Body of pancreas (tissue), 4 donors: ENCODE measurements at regions not wholly inside any gene's neighbourhood (a gene's known extent, or its start where the extent isn't known, plus 50 kb on each side); places are given as distances from the start of the nearest gene placed in this dataset.

Source experiments
- ATAC-seq: fragments of 150-250 bp; one replicate; pipeline ENCODE4 v1.9.1; 2016
- DNase-seq, 4 donors: peaks; one replicate each; pipeline ENCODE4 v3.0.0-alpha.2; 2019
- H3K27ac ChIP-seq, 4 donors: fragments of 200-600 bp; sonication (generic); 1 replicate in 3 of 4; 2 replicates in 1 of 4; pipeline versions ENCODE4 v1.5.1 to v1.6.1; 2016 to 2019; ENCODE audit warnings: mild to moderate bottlenecking in 1 of 4, mixed read lengths in 1 of 4, moderate library complexity in 1 of 4
- H3K27me3 ChIP-seq, 2 donors: fragments of 200-600 bp; sonication (generic); one replicate each; pipeline ENCODE4 v1.6.0; 2016; ENCODE audit warnings: mild to moderate bottlenecking in 1 of 2
- H3K36me3 ChIP-seq, 2 donors: fragments of 200-600 bp; sonication (generic); replicated peaks in 1 of 2; 2 replicates each; pipeline ENCODE4 v1.5.1; 2016; ENCODE audit warnings: low read depth in 2 of 2; ENCODE audit not compliant: insufficient read depth in 1 of 2
- H3K4me1 ChIP-seq: fragments of 200-600 bp; sonication (generic); one replicate; pipeline ENCODE4 v1.6.0; 2016
- H3K4me3 ChIP-seq, 2 donors: fragments of 200-600 bp; sonication (generic); 1 replicate in 1 of 2; 2 replicates in 1 of 2; pipeline ENCODE4 v1.5.1; 2016 to 2019
- H3K9me3 ChIP-seq, 3 donors: fragments of 200-600 bp; sonication (generic); 1 replicate in 2 of 3; 2 replicates in 1 of 3; pipeline ENCODE4 v1.5.1; 2016
- POLR2A ChIP-seq, 3 donors: fragments of 450-650 bp; IDR thresholded peaks; one replicate each; pipeline ENCODE4 v1.6.1; 2016; ENCODE audit warnings: antibody characterized with exemption in 3 of 3, mild to moderate bottlenecking in 2 of 3
- WGBS, 2 donors: methylation state at CpG; one replicate each; pipeline ENCODE4 v1.1.5; 2017; 5-methylcytosine and 5-hydroxymethylcytosine counted together
- intact Hi-C: fragments of 100-400 bp; cut with DNase I; formaldehyde crosslinking; loops from one replicate; pipeline ENCODE4 v1.15.1; 2023
- TF ChIP-seq, protein P1 (sequence below), 7 experiments: fragments of 450-650 bp in 4 of 7; fragments of 200-600 bp in 3 of 7; sonication (generic) in 3 of 7; IDR thresholded peaks; one replicate each; pipeline ENCODE4 v1.5.1; 2016 to 2019; ENCODE audit warnings: antibody characterized with exemption in 7 of 7

GRCh38 chr11:38160433-38160832 is 1562.4 kb upstream of the RAG2 start:
- no peak for DNase-seq
- intact Hi-C loops, result no loop called here
- TF ChIP-seq POLR2A (IDR thresholded peaks at IDR 0.05), result no peak
- TF ChIP-seq, protein P1, sequence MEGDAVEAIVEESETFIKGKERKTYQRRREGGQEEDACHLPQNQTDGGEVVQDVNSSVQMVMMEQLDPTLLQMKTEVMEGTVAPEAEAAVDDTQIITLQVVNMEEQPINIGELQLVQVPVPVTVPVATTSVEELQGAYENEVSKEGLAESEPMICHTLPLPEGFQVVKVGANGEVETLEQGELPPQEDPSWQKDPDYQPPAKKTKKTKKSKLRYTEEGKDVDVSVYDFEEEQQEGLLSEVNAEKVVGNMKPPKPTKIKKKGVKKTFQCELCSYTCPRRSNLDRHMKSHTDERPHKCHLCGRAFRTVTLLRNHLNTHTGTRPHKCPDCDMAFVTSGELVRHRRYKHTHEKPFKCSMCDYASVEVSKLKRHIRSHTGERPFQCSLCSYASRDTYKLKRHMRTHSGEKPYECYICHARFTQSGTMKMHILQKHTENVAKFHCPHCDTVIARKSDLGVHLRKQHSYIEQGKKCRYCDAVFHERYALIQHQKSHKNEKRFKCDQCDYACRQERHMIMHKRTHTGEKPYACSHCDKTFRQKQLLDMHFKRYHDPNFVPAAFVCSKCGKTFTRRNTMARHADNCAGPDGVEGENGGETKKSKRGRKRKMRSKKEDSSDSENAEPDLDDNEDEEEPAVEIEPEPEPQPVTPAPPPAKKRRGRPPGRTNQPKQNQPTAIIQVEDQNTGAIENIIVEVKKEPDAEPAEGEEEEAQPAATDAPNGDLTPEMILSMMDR (IDR thresholded peaks at IDR 0.05), result no peak
- H3K27me3 ChIP-seq, result no peaks in the 10 kb centered on the region
- H3K4me1 ChIP-seq, result no peaks in the 10 kb centered on the region
- H3K4me3 ChIP-seq, result no peak overlapping the region
- no peaks in the 10 kb centered on the region for H3K36me3 ChIP-seq
- H3K9me3 ChIP-seq, result no peaks in the 10 kb centered on the region
- H3K27ac ChIP-seq, result no peak overlapping the region
- ATAC-seq, result no peak

- TF ChIP-seq POLR2A (IDR thresholded peaks at IDR 0.05), result no peak
- TF ChIP-seq, protein P1 (IDR thresholded peaks at IDR 0.05), result no peak
Observed at GRCh38 chr11:38159038-38159437, 1561.0 kb upstream of the RAG2 start.

DNA sequence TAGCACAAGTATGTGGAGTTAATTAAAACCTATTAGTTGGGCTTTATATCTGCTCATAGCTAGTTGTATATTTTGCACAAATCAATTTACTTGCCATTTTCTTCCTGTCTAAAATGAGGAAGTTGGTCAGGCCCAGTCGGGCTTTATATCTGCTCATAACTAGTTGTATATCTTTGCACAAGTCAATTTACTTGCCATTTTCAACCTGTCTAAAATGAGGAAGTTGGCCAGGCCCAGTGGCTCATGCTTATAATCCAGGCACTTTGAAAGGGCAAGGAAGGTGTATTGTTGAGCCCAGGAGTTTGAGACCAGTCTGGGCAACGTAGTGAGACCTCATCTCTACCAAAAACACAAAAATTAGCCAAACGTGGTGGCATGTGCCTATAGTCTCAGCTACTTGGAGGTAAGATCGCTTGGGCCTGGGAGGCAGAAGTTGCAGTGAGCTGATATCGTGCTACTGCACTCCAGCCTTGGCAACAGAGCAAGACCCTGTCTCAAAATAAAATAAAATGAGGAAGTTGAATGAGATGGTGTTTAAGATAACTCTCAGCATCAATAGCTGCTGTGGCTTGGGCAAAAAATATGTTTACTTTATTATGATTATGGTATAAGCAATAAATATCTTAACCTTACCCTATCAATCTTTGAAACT is 1558.6 kb upstream of the RAG2 start:
- Histone ChIP-seq H3K36me3 (no peaks in the 10 kb centered on the region), H3K4me1 (no peaks in the 10 kb centered on the region), H3K27ac (no peak overlapping the region), H3K4me3 (no peak overlapping the region), H3K27me3 (no peaks in the 10 kb centered on the region), H3K9me3 (no peaks in the 10 kb centered on the region)
- ATAC-seq (no peak), DNase-seq (no peak)
- intact Hi-C loops, result no loop called here
- WGBS, 2 donors, result 54 to 75% methylated on average over 5 of the region's 5 CpGs
- TF ChIP-seq, protein P1 (IDR thresholded peaks at IDR 0.05), result no peak
- no peak for TF ChIP-seq POLR2A (IDR thresholded peaks at IDR 0.05)

More at GRCh38 chr11:38159038-38159437, 1561.0 kb upstream of the RAG2 start:
- Histone ChIP-seq H3K27me3 (no peaks in the 10 kb centered on the region), H3K27ac (peak overlapping the region in 1 of 4 donors; percentile 7), H3K4me1 (no peaks in the 10 kb centered on the region), H3K36me3 (no peaks in the 10 kb centered on the region), H3K9me3 (no peaks in the 10 kb centered on the region), H3K4me3 (no peak overlapping the region)
- DNase-seq (peak in 3 of 4 donors; percentile 14 to 32 (median 22)), ATAC-seq (no peak)
- intact Hi-C loops, result no loop called here
- 49 to 53% methylated on average over 2 of the region's 2 CpGs for WGBS, 2 donors

GRCh38 chr11:38155856-38156255 is 1557.8 kb upstream of the RAG2 start:
- H3K4me3 ChIP-seq, result no peak overlapping the region
- H3K27me3 ChIP-seq, result no peaks in the 10 kb centered on the region
- no peaks in the 10 kb centered on the region for H3K4me1 ChIP-seq
- intact Hi-C loops, result no loop called here
- no peak for ATAC-seq
- no peaks in the 10 kb centered on the region for H3K9me3 ChIP-seq
- DNase-seq, result no peak
- H3K36me3 ChIP-seq, result no peaks in the 10 kb centered on the region
- TF ChIP-seq POLR2A (IDR thresholded peaks at IDR 0.05), result no peak
- TF ChIP-seq, protein P1 (IDR thresholded peaks at IDR 0.05), result no peak
- H3K27ac ChIP-seq, result no peak overlapping the region
- 86 to 93% methylated on average over 1 of the region's 1 CpG for WGBS, 2 donors

- WGBS, 2 donors, result 69 to 70% methylated on average over 1 of the region's 1 CpG
- no peak for DNase-seq
- Histone ChIP-seq H3K27me3 (no peaks in the 10 kb centered on the region), H3K27ac (no peak overlapping the region), H3K9me3 (no peaks in the 10 kb centered on the region), H3K4me1 (no peaks in the 10 kb centered on the region), H3K36me3 (no peaks in the 10 kb centered on the region), H3K4me3 (no peak overlapping the region)
- TF ChIP-seq POLR2A (IDR thresholded peaks at IDR 0.05), result no peak
- TF ChIP-seq, protein P1 (IDR thresholded peaks at IDR 0.05), result no peak
- ATAC-seq, result no peak
- intact Hi-C loops, result no loop called here
Observed at GRCh38 chr11:38153985-38154384, 1555.9 kb upstream of the RAG2 start.
